ENCODE measurements at regions not wholly inside any gene's neighbourhood (a gene's known extent, or its start where the extent isn't known, plus 50 kb on each side); places are given as distances from the start of the nearest gene placed in this dataset.

DNA sequence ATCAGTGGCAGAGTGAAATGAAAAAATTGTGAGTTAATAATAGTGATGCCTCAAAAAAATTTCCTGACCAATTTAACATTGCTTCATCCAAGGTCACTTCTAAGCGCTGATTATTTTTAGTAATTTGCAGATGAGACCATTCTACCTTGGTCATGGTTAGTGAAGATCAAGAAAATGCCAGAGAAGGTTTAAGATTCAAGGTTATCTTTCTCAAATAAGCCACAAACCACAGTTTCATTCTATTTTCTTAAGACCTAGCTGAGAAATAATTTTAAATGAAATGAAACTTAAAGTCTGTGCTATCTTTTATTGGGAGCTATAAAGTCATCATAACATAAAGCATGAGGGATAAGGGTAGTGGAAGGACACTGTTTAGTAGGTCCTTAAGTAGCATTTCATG lies 353.9 kb upstream of the NAALADL2 start:
- Histone ChIP-seq H3K36me3 (ENCODE audit: insufficient read depth, low read length, poor library complexity, severe bottlenecking) (no peaks in the 10 kb centered on the region), H3K27me3 (replicated peaks; ENCODE audit: insufficient read depth, low read depth, low read length, poor library complexity) (no peaks in the 10 kb centered on the region), H3K4me1 (ENCODE audit: insufficient read depth, low read length, poor library complexity, severe bottlenecking) (no peaks in the 10 kb centered on the region), H3K9me3 (ENCODE audit: low read depth, low read length, poor library complexity, severe bottlenecking) (no peaks in the 10 kb centered on the region), H3K27ac (ENCODE audit: low read depth, low read length, poor library complexity, severe bottlenecking) (no peak overlapping the region), H3K4me3 (ENCODE audit: low read depth, low read length, poor library complexity, severe bottlenecking) (no peak overlapping the region)
- DNase-seq (ENCODE audit: low spot score): no peak
- no TSS peak for BruUV-seq (replicated peaks)
- intact Hi-C loops (cut with micrococcal nuclease; ENCODE audit: unreplicated experiment): no loop called here
- ChIA-PET CTCF (no interaction called here), POLR2A (ENCODE audit: low non-redundant PET) (no interaction called here)
- no peak for TF ChIP-seq EZH2 (IDR thresholded peaks at IDR 0.05; ENCODE audit: borderline replicate concordance, low read depth, low read length, poor library complexity, severe bottlenecking)
- TF ChIP-seq, protein P1, sequence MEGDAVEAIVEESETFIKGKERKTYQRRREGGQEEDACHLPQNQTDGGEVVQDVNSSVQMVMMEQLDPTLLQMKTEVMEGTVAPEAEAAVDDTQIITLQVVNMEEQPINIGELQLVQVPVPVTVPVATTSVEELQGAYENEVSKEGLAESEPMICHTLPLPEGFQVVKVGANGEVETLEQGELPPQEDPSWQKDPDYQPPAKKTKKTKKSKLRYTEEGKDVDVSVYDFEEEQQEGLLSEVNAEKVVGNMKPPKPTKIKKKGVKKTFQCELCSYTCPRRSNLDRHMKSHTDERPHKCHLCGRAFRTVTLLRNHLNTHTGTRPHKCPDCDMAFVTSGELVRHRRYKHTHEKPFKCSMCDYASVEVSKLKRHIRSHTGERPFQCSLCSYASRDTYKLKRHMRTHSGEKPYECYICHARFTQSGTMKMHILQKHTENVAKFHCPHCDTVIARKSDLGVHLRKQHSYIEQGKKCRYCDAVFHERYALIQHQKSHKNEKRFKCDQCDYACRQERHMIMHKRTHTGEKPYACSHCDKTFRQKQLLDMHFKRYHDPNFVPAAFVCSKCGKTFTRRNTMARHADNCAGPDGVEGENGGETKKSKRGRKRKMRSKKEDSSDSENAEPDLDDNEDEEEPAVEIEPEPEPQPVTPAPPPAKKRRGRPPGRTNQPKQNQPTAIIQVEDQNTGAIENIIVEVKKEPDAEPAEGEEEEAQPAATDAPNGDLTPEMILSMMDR (conservative IDR thresholded peaks at IDR 0.05; ENCODE audit: low read depth, low read length): no peak

DNA sequence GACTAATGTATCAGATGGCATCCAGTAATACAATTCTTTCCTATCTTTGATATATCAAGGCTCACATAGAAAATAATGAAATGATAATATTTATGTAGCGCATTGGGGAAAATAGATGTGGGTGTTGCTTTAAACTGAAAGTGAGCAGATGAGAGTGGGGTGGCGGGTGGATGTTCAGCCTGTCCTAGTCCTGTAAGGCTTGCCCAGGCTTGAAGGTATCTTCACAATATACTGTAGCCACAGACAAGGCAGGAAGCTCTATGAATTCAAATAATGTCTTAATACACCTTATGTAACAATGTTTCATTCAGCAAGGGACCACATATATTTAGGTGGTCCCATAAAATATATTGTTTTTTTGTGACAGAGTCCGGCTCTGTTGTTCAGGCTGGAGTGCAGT lies 334.9 kb upstream of the NAALADL2 start:
- Histone ChIP-seq H3K4me1 (ENCODE audit: insufficient read depth, low read length, poor library complexity, severe bottlenecking) (no peaks in the 10 kb centered on the region), H3K9me3 (ENCODE audit: low read depth, low read length, poor library complexity, severe bottlenecking) (no peaks in the 10 kb centered on the region), H3K27me3 (replicated peaks; ENCODE audit: insufficient read depth, low read depth, low read length, poor library complexity) (no peaks in the 10 kb centered on the region), H3K4me3 (ENCODE audit: low read depth, low read length, poor library complexity, severe bottlenecking) (no peak overlapping the region), H3K36me3 (ENCODE audit: insufficient read depth, low read length, poor library complexity, severe bottlenecking) (no peaks in the 10 kb centered on the region), H3K27ac (ENCODE audit: low read depth, low read length, poor library complexity, severe bottlenecking) (no peak overlapping the region)
- ChIA-PET CTCF (no interaction called here), POLR2A (ENCODE audit: low non-redundant PET) (no interaction called here)
- DNase-seq (ENCODE audit: low spot score): no peak
- BruUV-seq (replicated peaks): no TSS peak
- intact Hi-C loops (cut with micrococcal nuclease; ENCODE audit: unreplicated experiment): no loop called here
- TF ChIP-seq, protein P1 (conservative IDR thresholded peaks at IDR 0.05; ENCODE audit: low read depth, low read length): no peak
- TF ChIP-seq EZH2 (IDR thresholded peaks at IDR 0.05; ENCODE audit: borderline replicate concordance, low read depth, low read length, poor library complexity, severe bottlenecking): no peak

DNA sequence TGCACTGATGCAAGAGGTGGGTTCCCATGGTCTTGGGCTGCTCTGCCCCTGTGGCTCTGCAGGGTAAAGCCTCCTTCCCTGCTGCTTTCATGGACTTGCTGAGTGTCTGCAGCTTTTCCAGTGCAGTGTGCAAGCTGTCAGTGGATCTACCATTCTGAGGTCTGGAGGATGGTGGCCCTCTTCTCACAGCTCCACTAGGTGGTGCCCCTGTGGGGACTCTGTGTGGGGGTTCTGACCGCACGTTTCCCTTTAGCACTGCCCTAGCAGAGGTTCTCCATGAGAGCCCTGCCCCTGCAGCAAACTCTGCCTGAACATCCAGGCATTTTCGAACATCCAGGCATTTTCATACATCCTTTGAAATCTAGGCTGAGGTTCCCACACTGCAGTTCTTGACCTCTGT lies 329.8 kb upstream of the NAALADL2 start:
- no TSS peak for BruUV-seq (replicated peaks)
- H3K4me1 ChIP-seq (ENCODE audit: insufficient read depth, low read length, poor library complexity, severe bottlenecking): no peaks in the 10 kb centered on the region
- H3K27me3 ChIP-seq (replicated peaks; ENCODE audit: insufficient read depth, low read depth, low read length, poor library complexity): no peaks in the 10 kb centered on the region
- no peak for DNase-seq (ENCODE audit: low spot score)
- H3K9me3 ChIP-seq (ENCODE audit: low read depth, low read length, poor library complexity, severe bottlenecking): no peaks in the 10 kb centered on the region
- intact Hi-C loops (cut with micrococcal nuclease; ENCODE audit: unreplicated experiment): no loop called here
- no peak overlapping the region for H3K4me3 ChIP-seq (ENCODE audit: low read depth, low read length, poor library complexity, severe bottlenecking)
- no peak overlapping the region for H3K27ac ChIP-seq (ENCODE audit: low read depth, low read length, poor library complexity, severe bottlenecking)
- ChIA-PET POLR2A (ENCODE audit: low non-redundant PET) (no interaction called here), CTCF (no interaction called here)
- TF ChIP-seq EZH2 (IDR thresholded peaks at IDR 0.05; ENCODE audit: borderline replicate concordance, low read depth, low read length, poor library complexity, severe bottlenecking): no peak
- TF ChIP-seq, protein P1 (conservative IDR thresholded peaks at IDR 0.05; ENCODE audit: low read depth, low read length): no peak
- no peaks in the 10 kb centered on the region for H3K36me3 ChIP-seq (ENCODE audit: insufficient read depth, low read length, poor library complexity, severe bottlenecking)

All from A673 (cell line).